Coronary artery (tissue), 2 donors: ENCODE measurements at regions not wholly inside any gene's neighbourhood (a gene's known extent, or its start where the extent isn't known, plus 50 kb on each side); places are given as distances from the start of the nearest gene placed in this dataset.

Experiments used
- DNase-seq: peaks from one replicate; pipeline ENCODE4 v3.0.0-alpha.2; 2017; ENCODE audit warnings: low spot score
- H3K27ac ChIP-seq, 2 donors: fragments of 200-600 bp; sonication (generic); one replicate each; pipeline ENCODE4 v1.5.1; 2016 to 2019
- H3K4me3 ChIP-seq: fragments of 200-600 bp; sonication (generic); 2 replicates; pipeline ENCODE4 v1.5.1; 2016; ENCODE audit warnings: mild to moderate bottlenecking, moderate library complexity
- TF ChIP-seq, protein P1 (sequence below): fragments of 200-600 bp; sonication (generic); IDR thresholded peaks from one replicate; pipeline ENCODE4 v1.5.1; 2019; ENCODE audit warnings: antibody characterized with exemption

DNA sequence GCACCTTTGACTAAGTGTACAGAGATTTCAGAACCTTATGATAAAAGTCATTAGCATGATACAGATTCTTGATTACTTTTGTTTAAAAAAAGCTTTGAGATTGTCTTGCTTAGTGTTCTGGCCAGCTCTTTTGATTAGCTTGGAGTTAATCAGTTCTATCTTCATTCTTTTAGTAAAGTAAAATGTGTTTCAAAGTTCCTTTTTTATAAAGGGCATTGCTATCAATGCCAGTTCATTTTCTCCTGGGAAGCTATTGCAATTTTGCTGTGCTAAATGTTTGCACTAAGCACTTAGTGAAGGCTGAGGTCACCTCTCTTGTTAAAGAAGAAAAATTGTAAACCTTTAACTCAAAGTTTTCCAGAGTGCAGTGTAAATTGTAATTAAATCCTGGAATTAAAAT lies 946.7 kb upstream of the TMPRSS15 start:
- DNase-seq = no peak

DNA sequence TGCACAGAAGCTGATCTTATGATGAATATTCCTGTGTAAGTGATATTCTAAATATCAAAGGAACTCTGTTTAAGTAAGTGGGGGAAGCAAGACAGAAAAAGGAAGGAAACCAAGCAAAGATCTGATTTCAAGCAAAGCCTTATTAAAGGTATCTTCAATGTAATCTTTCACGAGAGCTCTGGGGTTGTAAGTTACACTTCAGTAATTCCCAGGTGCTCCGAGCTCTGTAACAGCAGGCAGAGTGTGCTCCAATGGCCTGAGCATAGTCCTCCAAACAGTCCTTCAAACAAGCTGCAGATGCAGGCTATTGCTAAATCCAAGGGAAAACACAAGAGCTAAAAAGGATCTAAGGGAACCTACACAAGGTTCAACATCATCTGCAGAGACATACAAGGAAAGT lies 949.7 kb upstream of the TMPRSS15 start:
- Histone ChIP-seq H3K27ac (no peak overlapping the region), H3K4me3 (no peak overlapping the region)
- TF ChIP-seq, protein P1, sequence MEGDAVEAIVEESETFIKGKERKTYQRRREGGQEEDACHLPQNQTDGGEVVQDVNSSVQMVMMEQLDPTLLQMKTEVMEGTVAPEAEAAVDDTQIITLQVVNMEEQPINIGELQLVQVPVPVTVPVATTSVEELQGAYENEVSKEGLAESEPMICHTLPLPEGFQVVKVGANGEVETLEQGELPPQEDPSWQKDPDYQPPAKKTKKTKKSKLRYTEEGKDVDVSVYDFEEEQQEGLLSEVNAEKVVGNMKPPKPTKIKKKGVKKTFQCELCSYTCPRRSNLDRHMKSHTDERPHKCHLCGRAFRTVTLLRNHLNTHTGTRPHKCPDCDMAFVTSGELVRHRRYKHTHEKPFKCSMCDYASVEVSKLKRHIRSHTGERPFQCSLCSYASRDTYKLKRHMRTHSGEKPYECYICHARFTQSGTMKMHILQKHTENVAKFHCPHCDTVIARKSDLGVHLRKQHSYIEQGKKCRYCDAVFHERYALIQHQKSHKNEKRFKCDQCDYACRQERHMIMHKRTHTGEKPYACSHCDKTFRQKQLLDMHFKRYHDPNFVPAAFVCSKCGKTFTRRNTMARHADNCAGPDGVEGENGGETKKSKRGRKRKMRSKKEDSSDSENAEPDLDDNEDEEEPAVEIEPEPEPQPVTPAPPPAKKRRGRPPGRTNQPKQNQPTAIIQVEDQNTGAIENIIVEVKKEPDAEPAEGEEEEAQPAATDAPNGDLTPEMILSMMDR = no peak
- no peak for DNase-seq

More for the DNA sequence above, 946.7 kb upstream of the TMPRSS15 start:
- H3K27ac ChIP-seq = no peak overlapping the region
- TF ChIP-seq, protein P1 = no peak
- H3K4me3 ChIP-seq = no peak overlapping the region

DNA sequence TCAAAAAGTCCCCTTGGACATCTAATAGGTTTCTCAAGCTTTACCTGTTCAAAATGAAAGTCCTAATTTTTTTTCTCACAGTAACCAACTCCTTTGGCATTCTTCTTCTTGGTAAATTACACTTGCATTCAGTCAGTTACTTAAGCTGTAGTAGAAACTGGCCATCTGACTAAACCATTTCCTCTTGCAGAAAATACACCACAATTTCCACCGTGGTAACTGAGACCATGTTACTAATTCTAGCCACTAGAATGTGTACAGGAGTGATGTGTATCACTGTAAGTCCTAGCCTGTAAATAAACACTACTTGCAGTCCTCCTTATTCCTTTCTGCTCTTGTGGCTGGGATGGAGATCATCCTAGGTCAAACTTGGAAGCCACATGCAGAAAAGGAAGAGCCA lies 965.4 kb upstream of the TMPRSS15 start:
- no peak for DNase-seq
- TF ChIP-seq, protein P1 = no peak
- Histone ChIP-seq H3K4me3 (no peak overlapping the region), H3K27ac (no peak overlapping the region)

DNA sequence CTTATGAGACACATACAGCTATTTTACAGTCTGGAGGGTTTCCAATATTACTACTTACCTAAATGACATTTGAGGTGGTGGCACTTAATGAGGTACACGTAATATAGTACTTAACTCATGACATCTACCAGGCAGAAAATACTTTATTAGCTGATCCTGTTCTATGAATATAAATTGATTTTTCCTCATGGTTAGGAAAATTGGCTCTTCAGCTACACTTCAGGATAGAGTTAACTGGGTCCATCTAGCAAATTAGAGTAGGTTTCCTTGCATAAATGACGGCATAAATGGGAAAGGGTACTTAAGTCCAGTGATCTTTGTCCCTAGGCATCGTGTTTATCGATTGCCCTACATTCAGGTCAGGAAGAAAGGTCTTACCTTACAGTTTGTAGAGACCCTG lies 988.8 kb upstream of the TMPRSS15 start:
- TF ChIP-seq, protein P1 = no peak
- Histone ChIP-seq H3K4me3 (no peak overlapping the region), H3K27ac (no peak overlapping the region)
- DNase-seq = no peak

DNA sequence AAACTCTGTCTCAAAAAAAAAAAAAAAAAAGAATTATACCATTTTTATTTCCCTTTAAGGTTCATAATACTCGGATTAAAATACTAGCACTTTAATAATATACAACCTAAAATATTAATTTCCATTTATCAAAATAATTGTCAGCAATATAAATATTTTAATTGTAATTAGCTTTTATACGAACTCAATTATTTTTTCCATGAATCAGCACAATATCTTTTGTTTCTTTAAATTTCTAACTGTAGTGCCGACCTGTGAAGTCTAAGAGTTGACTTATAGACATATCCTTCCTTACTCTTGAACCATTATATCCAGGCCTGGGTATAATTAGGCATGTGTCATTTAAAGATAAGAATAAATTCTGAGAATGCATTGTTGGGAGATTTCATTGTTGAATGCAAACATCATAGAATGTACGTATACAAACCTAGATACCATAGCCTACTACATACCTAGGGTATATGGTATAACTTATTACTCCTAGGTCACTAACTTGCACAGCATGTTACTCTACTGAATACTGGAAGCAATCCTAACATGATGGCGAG lies 996.7 kb upstream of the TMPRSS15 start:
- TF ChIP-seq, protein P1 = no peak
- H3K4me3 ChIP-seq = no peak overlapping the region
- DNase-seq = no peak
- no peak overlapping the region for H3K27ac ChIP-seq

DNA sequence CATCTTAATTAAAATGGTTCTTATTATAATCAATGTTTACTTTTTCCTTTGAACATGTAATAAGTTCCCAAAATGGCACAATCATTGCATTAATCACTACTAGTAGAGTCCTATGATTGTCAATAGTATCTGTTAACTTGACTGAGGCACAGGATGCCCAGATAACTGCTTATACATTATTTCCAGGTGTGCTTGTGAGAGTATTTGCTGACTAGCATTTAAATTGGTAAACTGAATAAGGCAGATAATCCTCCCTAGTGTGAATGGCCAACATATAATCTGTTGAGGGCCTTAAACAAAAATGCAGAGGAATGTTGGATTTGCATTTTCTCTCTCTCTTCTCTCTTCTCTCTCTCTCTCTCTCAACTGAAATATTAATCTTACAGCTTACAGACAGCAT lies 999.3 kb upstream of the TMPRSS15 start:
- no peak overlapping the region for H3K4me3 ChIP-seq
- TF ChIP-seq, protein P1 = no peak
- H3K27ac ChIP-seq = no peak overlapping the region
- DNase-seq = no peak

DNA sequence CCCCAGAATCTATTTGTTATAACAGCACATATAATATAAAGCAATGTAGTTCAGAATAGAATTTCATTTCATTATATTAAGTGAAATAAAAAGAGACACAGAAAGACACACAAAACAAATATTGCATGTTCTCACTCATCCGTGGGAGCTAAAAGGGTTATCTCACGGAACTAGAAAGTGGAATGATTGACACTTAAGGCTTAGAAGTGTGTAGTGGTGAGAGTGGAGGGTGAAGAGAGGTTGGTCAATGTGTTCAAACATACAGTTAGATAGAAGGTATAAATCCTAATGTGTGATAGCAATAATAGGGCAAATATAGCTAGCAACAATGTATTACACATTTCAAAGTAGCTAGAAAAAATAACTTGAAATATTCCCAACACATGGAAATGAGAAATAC lies 1001.7 kb upstream of the TMPRSS15 start:
- TF ChIP-seq, protein P1 = no peak
- Histone ChIP-seq H3K4me3 (no peak overlapping the region), H3K27ac (no peak overlapping the region)
- DNase-seq = no peak
